Chondrocyte (in vitro differentiated cells): ENCODE measurements at regions not wholly inside any gene's neighbourhood (a gene's known extent, or its start where the extent isn't known, plus 50 kb on each side); places are given as distances from the start of the nearest gene placed in this dataset.
"Not testable (repeated sequence)": the region's sequence is repeated elsewhere in the genome, so short reads cannot be mapped to it uniquely, and the experiment has no call there.

Experiments used
- DNase-seq: peaks from one replicate; pipeline ENCODE4 v3.0.0; 2021; ENCODE audit warnings: mixed read lengths, low spot score
- H3K27ac Mint-ChIP-seq: one replicate; pipeline ENCODE4 v1.8.0; 2021; ENCODE audit warnings: mild to moderate bottlenecking, moderate library complexity, mixed read lengths; ENCODE audit not compliant: unreplicated experiment
- H3K27me3 Mint-ChIP-seq: 2 replicates; pipeline ENCODE4 v1.8.0; 2021; ENCODE audit warnings: low read depth, mixed read lengths
- H3K36me3 Mint-ChIP-seq: 2 replicates; pipeline ENCODE4 v1.8.0; 2021; ENCODE audit warnings: low read depth, mixed read lengths
- H3K4me1 Mint-ChIP-seq: 2 replicates; pipeline ENCODE4 v1.8.0; 2021; ENCODE audit warnings: low read depth, mild to moderate bottlenecking, mixed read lengths
- H3K4me3 Mint-ChIP-seq: one replicate; pipeline ENCODE4 v1.8.0; 2021; ENCODE audit warnings: mild to moderate bottlenecking, moderate library complexity, mixed read lengths; ENCODE audit not compliant: unreplicated experiment
- H3K9me3 Mint-ChIP-seq: 2 replicates; pipeline ENCODE4 v1.8.0; 2021; ENCODE audit warnings: low read depth, mixed read lengths
- TF ChIP-seq, protein P1 (sequence below): fragments of 200-600 bp; sonication (generic); IDR thresholded peaks from 2 replicates; pipeline ENCODE4 v1.5.0; 2021; ENCODE audit warnings: antibody characterized with exemption, mild to moderate bottlenecking, moderate library complexity

DNA sequence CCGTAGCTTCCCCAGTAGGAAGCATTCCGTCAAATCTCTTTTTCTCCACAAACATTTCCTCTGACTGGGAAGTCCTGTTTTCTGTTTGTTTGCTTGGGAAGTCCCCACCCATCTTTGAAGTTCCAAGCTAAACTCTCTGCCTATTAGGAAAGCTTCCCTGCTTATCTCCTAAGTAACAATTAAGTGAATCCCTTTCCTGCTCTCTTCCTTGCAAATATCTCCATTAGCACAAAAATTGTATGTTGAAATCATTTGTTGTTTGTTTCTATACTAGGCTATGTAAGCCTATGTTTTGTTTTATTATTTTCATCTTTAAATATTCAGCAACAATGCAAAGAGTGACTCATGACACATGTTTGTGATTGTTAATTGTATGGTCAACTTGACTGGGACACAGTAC, 812.6 kb upstream of the LRATD1 start:
- peaks cover 2% of the 10 kb centered on the region for H3K27me3 Mint-ChIP-seq

DNA sequence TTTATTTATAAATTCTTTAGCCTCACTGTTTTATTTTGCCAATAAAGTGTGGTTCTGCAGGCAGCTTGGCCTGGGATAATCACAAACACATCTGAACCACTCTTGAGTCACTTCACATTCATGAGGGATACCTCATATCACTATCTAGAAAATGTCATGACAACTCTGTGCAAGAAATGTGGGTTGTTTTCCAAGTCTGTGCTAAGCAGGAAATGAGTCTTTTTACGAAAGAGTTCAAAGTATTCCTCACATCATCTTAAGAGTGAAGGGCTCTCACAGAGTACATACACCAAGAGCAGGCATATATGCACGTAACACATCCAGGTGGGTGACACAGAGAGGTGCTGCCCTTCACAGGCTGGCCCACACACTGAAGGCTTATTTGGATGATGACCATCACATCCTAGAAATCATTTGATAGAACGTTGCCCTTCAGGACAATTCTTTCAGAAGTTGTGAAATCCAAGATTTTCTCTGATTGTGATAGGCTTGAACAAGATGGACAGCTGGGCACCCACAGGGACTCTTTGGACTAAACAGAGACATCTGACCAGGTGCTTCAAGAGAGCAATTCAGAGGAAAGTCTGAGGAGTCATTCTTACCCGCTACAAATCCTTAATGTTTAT, 811.1 kb upstream of the LRATD1 start:
- H3K27ac Mint-ChIP-seq, result no peak overlapping the region
- DNase-seq, result no peak
- no peaks in the 10 kb centered on the region for H3K36me3 Mint-ChIP-seq
- no peaks in the 10 kb centered on the region for H3K4me1 Mint-ChIP-seq
- TF ChIP-seq, protein P1, sequence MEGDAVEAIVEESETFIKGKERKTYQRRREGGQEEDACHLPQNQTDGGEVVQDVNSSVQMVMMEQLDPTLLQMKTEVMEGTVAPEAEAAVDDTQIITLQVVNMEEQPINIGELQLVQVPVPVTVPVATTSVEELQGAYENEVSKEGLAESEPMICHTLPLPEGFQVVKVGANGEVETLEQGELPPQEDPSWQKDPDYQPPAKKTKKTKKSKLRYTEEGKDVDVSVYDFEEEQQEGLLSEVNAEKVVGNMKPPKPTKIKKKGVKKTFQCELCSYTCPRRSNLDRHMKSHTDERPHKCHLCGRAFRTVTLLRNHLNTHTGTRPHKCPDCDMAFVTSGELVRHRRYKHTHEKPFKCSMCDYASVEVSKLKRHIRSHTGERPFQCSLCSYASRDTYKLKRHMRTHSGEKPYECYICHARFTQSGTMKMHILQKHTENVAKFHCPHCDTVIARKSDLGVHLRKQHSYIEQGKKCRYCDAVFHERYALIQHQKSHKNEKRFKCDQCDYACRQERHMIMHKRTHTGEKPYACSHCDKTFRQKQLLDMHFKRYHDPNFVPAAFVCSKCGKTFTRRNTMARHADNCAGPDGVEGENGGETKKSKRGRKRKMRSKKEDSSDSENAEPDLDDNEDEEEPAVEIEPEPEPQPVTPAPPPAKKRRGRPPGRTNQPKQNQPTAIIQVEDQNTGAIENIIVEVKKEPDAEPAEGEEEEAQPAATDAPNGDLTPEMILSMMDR, result no peak
- no peaks in the 10 kb centered on the region for H3K9me3 Mint-ChIP-seq
- H3K27me3 Mint-ChIP-seq, result peaks cover 2% of the 10 kb centered on the region
- H3K4me3 Mint-ChIP-seq, result no peak overlapping the region

More for the DNA sequence above, 812.6 kb upstream of the LRATD1 start:
- H3K4me3 Mint-ChIP-seq, result no peak overlapping the region
- no peaks in the 10 kb centered on the region for H3K9me3 Mint-ChIP-seq
- no peak for DNase-seq
- no peak overlapping the region for H3K27ac Mint-ChIP-seq
- no peaks in the 10 kb centered on the region for H3K4me1 Mint-ChIP-seq
- TF ChIP-seq, protein P1, result no peak
- no peaks in the 10 kb centered on the region for H3K36me3 Mint-ChIP-seq

GRCh38 chr2:13822365-13822764, 810.2 kb upstream of the LRATD1 start:
- DNase-seq, result no peak
- no peaks in the 10 kb centered on the region for H3K36me3 Mint-ChIP-seq
- H3K27me3 Mint-ChIP-seq, result peaks cover 4% of the 10 kb centered on the region
- no peaks in the 10 kb centered on the region for H3K4me1 Mint-ChIP-seq
- H3K9me3 Mint-ChIP-seq, result no peaks in the 10 kb centered on the region
- TF ChIP-seq, protein P1, result no peak
- no peak overlapping the region for H3K4me3 Mint-ChIP-seq
- H3K27ac Mint-ChIP-seq, result no peak overlapping the region

DNA sequence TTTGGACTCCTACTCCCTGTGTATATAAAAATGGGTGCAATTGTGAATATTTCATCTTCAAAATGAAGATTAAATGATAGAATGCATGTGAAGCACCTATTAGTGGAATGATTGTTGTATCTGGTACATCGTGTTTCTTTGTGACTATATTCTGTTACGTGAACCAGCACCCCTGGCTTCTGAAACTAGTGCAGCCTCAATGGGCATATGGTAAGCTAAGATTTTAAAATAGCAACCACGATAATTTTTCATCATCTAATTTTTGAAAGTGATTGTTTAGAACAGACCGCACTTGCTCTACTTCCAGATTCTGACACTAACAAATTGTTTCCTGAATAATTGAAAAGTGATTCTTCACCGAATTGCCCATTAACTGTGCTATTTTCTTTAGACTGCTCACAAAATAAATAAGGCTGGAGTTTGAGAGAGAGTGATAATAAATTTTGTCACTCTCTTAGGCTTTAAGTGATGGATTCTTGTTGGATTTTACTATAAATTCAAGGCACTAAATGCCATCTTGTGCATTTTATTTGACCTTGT, 806.1 kb upstream of the LRATD1 start:
- no peaks in the 10 kb centered on the region for H3K36me3 Mint-ChIP-seq
- peaks cover 2% of the 10 kb centered on the region for H3K27me3 Mint-ChIP-seq
- no peaks in the 10 kb centered on the region for H3K4me1 Mint-ChIP-seq
- no peaks in the 10 kb centered on the region for H3K9me3 Mint-ChIP-seq
- H3K4me3 Mint-ChIP-seq, result no peak overlapping the region
- DNase-seq, result no peak
- TF ChIP-seq, protein P1, result no peak
- H3K27ac Mint-ChIP-seq, result no peak overlapping the region

- Mint-ChIP-seq H3K4me3 (no peak overlapping the region), H3K36me3 (no peaks in the 10 kb centered on the region), H3K4me1 (no peaks in the 10 kb centered on the region), H3K27me3 (no peaks in the 10 kb centered on the region), H3K27ac (no peak overlapping the region), H3K9me3 (no peaks in the 10 kb centered on the region)
- TF ChIP-seq, protein P1, result no peak
- DNase-seq, result no peak
These were observed 773.9 kb upstream of the LRATD1 start for GRCh38 chr2:13858626-13859025.

DNA sequence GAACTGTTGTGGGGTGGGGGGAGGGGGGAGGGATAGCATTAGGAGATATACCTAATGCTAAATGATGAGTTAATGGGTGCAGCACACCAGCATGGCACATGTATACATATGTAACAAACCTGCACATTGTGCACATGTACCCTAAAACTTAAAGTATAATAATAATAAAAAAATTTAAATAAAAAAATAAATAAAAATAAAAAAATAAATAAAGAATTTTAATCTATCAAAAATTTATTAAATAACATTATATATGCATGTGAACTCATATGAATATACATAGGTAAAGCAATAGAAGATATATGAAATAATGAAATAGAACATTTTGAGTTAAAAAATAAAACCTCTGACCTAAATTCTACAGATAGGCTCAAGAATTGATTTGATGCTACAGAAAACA, 764.2 kb upstream of the LRATD1 start:
- H3K27me3 Mint-ChIP-seq, H3K9me3 Mint-ChIP-seq, H3K36me3 Mint-ChIP-seq, H3K4me1 Mint-ChIP-seq, H3K4me3 Mint-ChIP-seq, DNase-seq, H3K27ac Mint-ChIP-seq: not testable (repeated sequence)
